Mucosa of gallbladder (tissue), 1 donor: ENCODE measurements at regions not wholly inside any gene's neighbourhood (a gene's known extent, or its start where the extent isn't known, plus 50 kb on each side); places are given as distances from the start of the nearest gene placed in this dataset.
"Not testable (repeated sequence)": the region's sequence is repeated elsewhere in the genome, so short reads cannot be mapped to it uniquely, and the experiment has no call there.

Experiments used
- DNase-seq: peaks from one replicate; pipeline ENCODE4 v3.0.0-alpha.2; 2020; ENCODE audit warnings: low spot score
- donor health status: DM: no; HTN: no; CAD: no.

DNA sequence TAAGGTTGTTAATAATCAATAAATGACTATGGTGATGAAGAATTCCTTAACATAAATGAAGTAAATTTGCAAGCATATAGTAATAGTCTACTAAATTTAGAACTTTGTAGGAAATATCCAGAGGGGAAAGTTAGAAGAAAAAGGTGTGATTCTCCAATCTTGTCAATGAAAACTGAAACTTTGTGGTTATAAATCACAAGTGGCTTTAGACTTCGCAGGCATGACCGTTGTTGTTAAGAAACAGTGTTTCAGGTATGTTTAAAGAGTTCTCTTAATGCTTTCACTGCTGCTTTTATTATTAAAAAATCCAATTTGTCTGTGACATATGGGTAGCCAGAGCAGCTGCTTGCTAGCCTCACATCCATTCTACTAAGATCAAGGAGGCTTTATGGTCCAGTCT lies 475.6 kb upstream of the ADGRB3 start:
- no peak for DNase-seq

DNA sequence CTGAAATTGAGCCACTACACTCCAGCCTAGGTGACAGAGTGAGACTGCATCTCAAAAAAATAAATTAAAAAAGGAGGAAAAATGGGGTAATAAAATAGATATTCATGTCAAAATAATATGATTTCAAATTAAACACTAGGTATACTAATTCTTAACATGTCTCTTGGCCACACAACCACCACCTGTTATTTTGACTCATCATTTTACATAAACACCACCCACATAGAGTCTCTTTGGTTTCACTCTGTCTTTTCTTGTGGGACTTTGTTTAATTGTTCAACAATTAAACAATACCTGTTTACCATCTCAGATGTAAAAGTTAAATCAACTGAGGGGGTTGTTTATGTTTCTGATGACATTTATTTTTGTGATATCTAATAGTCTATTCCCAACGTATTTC lies 476.8 kb upstream of the ADGRB3 start:
- DNase-seq: no peak

DNA sequence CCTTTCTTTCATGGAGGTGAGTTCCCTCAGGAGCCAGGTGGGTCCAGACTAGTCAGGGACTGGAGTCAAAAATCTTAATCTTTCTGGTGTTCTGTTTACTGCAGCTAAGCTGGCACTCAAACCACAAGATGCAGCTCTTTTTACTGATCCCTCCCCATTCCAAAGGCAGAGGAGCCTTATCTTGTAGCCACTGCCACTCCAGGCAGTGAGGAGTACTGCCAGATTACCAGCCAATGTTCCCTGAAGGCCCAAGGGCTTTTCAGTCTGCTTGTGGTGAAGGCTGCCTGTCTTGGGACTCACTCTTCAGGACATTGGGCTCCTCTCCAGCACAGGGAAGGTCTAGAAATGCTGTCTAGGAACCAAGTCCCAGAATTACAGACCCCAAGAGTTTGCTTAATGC lies 490.4 kb upstream of the ADGRB3 start:
- no peak for DNase-seq

- no peak for DNase-seq
These were observed 493.9 kb upstream of the ADGRB3 start for GRCh38 chr6:68141190-68141589.

DNA sequence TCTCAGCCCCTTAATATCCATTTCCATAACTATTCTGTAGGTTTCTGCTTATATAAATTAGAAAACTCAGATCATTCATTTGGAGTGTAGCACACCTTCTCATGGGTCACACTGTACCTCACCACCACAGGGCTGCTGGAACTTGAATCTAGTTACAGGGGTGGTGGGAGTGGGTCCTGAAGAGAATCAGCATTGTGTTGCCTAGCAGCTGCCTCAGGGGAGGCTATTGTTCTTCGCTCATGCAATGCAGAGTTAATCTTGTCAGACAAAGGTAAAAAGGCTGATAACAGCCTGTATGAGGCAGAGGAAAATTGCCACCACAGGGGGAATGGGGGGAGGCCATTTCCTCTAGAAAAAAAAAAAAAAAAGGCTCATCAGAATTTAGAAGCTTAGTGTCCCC lies 496.0 kb upstream of the ADGRB3 start:
- no peak for DNase-seq

- no peak for DNase-seq
These were observed 500.3 kb upstream of the ADGRB3 start for GRCh38 chr6:68134796-68135195.

DNA sequence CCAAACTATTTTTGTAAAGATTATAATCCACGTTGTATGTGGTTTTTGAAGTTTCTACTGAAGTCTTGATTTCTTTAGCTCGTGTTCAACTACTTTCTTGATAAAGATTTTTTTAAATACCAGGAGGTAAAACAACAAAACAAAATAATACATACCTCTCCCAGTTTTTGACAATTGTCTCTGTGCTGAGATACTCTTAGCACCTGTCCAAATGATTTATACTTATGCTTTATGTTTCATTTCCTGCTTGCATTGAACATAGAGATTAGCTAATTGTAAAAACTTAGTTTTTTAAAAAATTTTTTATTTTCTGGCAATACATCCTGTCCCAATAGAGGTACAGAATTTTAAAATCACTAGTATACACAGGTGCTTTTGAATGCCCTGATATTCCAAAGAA lies 506.9 kb upstream of the ADGRB3 start:
- DNase-seq: no peak

DNA sequence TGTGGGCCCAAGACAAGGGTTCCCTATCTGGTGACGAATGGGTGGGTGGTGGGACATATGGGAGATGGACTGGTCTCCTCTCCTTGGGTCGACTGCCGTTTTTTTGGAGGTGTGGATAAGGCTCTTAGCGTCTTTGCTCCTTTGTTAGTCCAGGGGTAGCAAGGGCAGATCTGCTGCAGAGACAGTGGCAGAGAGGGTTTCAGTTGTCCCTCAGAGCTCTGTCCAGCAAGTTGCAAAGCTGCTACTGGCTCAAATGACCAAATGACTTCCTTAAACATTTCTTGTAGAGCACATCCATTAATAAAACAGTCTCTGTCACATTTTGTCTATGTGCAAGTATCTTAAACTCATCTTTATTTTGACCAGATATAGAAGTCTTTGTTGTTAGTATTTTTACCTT lies 508.0 kb upstream of the ADGRB3 start:
- no peak for DNase-seq

DNA sequence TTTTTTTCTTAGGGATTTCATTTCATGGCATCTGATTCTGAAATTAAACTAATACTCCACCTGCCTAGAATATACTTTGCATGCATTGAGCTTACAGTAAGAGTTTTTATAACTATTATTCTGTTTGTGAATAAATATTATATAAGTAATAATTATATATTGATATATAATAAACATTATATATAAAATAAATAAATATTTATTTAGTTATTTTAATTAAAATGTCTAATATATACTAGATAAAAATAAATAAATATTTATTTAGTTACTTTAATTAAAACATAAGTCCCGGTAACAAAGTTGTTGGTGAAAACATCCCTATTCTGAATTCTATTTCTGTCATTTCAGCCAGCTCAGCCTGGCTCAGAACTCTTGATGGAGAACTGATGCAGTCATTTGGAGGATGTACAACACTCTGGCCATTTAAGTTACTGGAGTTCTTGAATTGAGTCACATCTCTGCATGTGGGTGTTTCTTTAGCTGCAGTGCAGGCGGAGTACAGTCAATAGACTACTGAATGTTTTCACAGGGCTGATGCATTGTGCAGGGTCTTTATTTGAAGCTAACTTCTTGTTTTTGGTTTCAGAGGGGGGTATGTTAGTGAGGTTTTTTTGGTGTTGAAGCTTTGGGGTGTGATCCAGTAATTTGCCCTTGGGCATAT lies 508.9 kb upstream of the ADGRB3 start:
- no peak for DNase-seq

- DNase-seq: not testable (repeated sequence)
These were observed 512.1 kb upstream of the ADGRB3 start for GRCh38 chr6:68122975-68123374.

GRCh38 chr6:68122032-68122431 lies 513.0 kb upstream of the ADGRB3 start:
- no peak for DNase-seq

- DNase-seq: not testable (repeated sequence)
These were observed 514.1 kb upstream of the ADGRB3 start for GRCh38 chr6:68120954-68121353.

- no peak for DNase-seq
These were observed 520.5 kb upstream of the ADGRB3 start for GRCh38 chr6:68114463-68115047.

DNA sequence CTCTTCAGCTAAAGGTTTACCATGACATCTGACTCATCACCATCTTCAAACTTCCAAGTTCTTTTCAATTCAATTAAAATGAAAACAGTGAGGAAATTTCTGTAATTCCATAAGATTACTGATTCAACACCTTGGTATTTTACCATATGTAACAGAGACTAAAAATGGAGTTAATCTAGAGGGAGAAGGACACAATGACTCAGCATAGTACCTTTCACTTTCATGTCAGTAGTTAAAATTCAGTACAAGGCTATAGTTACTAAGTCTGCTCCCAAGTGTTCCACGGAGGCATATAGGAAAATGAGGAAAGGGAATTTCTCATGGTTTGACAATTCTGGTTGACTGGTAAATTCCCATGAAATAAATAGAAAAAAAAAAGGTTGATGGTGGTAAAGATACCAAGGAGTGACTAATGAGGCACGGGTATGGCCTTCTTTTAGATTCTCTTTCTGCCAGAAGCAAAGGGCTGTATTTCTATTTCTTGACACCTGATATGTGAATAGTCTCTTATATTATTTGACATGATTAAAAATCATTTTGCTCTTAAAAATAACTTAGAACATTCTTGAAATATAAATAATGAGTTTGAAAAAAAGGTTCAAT lies 526.7 kb upstream of the ADGRB3 start:
- DNase-seq: no peak

DNA sequence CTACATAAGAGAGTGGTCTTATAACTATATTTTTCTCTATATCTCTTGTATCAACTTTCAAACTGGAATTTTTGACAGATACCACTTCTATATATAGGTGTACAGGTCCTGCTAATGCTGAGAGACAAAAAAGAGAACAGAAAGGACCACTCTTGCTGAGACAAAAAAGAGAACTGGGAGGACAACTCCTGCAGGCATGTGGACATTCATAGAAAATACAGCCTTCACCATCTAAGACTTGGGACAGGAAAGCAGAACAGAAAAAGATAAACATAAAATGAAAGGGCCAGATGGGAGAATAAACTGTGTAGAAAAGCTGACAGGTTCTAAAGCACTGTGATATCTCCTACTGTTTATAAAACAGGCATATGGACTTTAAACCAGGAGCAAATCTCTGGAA lies 541.0 kb upstream of the ADGRB3 start:
- no peak for DNase-seq

DNA sequence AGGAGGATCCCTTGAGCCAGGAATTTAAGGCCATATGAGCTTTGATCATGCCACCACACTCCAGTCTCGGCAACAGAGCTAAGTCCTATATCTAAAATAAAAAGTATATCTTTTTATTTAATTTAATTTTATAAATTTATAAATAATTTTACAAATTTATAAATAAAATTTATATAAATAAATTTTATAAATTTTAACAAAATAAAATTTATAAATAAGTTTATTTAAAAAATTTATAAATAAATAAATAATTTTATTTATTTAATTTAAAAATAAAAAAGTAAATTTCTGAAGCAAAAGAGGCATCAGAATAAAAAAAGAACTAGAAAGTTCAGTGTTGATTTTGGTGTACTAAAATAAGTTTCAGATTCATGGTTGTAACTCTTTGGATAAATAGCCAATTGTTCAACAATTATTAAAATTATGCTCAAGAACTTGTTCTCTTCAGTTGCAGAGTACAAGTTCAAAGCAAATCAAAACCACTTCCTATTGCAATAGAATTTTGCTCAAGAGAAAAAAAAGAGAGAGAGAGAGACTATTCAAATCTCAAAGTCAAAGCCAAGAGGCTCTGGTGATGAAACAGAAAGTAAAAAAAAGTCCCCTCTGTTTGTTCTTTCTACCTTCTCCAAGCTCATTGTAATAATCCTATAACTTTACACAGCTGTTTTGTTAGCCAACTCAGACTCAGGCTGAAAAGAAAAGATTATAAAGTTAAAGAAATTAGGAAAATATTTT lies 547.5 kb upstream of the ADGRB3 start:
- DNase-seq: no peak

DNA sequence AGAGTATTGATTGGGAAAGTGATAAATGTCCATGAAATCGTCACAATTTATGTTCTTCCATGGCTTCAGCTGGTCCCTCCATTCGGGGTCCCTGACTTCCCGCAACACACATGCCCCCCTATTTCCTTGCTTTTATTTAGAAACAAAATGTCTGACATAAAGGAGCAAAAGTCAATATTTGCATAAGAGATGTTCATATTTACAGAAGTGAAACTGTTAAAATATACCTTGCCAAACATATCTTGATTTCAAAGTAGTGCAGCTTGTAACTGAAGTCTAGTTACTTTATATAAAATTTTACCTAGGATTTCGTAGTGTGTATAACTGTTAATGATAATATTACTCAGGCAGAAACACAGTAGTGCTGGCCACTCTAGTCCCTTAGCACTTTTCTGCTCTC lies 548.9 kb upstream of the ADGRB3 start:
- DNase-seq: no peak

- DNase-seq: not testable (repeated sequence)
These were observed 549.5 kb upstream of the ADGRB3 start for GRCh38 chr6:68085599-68085998.

DNA sequence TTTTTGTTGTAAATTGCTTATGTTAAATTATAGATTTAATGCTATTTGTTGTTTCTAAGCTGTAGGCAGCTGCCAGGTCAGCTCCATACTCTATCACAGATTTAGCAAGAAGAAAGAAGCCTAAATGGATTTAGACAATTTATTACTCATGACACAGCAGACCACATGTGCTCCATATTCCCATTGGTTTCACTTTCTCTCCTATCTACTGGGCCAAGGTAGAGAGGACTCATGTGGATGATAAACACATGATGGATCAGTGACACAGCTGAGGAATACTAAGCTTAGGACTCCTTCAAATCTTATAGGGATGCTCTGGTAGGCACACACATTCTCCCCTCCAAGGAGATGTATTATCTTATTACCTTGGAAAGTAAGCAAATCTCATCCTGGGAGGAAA lies 553.0 kb upstream of the ADGRB3 start:
- DNase-seq: no peak

- no peak for DNase-seq
These were observed 555.0 kb upstream of the ADGRB3 start for GRCh38 chr6:68080074-68080473.

DNA sequence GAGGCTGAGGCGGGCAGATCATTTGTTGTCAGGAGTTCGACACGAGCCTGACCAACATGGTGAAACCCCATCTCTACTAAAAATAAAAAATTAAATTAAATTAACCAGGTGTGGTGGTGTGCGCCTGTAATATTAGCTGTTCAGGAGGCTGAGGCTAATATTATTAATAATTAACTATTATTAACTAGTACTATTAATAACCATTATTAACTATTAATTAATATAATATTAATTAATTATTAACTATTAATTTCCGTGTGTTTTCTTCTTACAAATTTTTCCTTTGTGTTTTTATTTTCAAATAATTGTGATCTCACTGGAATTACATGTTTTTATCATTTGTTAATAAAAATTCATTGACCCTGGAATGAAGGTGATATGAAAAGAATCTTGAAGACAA lies 557.4 kb upstream of the ADGRB3 start:
- no peak for DNase-seq

GRCh38 chr6:68071740-68072139 lies 563.3 kb upstream of the ADGRB3 start:
- no peak for DNase-seq
